Muscle of back (tissue), 3 donors: ENCODE measurements at regions not wholly inside any gene's neighbourhood (a gene's known extent, or its start where the extent isn't known, plus 50 kb on each side); places are given as distances from the start of the nearest gene placed in this dataset.

Experiments used
- DNase-seq, 3 donors: peaks; one replicate each; pipeline versions ENCODE4 v3.0.0 to v3.0.0-alpha.2; 2013

GRCh38 chr16:51592001-51592501 lies 441.0 kb upstream of the SALL1 start:
- peak in 1 of 3 donors; percentile 13 for DNase-seq

GRCh38 chr16:51591480-51591879 lies 440.4 kb upstream of the SALL1 start:
- DNase-seq: no peak

- DNase-seq: peak; percentile 47 to 81 (median 67)
Measured at GRCh38 chr16:51579652-51580360, 428.7 kb upstream of the SALL1 start.

GRCh38 chr16:51577621-51578303 lies 426.7 kb upstream of the SALL1 start:
- peak in 1 of 3 donors; percentile 19 for DNase-seq

GRCh38 chr16:51576498-51577195 lies 425.6 kb upstream of the SALL1 start:
- peak in 1 of 3 donors; percentile 29 for DNase-seq

- no peak for DNase-seq
Measured at GRCh38 chr16:51573191-51573590, 422.1 kb upstream of the SALL1 start.

GRCh38 chr16:51569203-51569931 lies 418.3 kb upstream of the SALL1 start:
- DNase-seq: peak in 1 of 3 donors; percentile 26

- peak in 2 of 3 donors; percentile 36 to 37 for DNase-seq
Measured at GRCh38 chr16:51567911-51568310, 416.8 kb upstream of the SALL1 start.

- DNase-seq: no peak
Measured at GRCh38 chr16:51565184-51565583, 414.1 kb upstream of the SALL1 start.

GRCh38 chr16:51562891-51563290 lies 411.8 kb upstream of the SALL1 start:
- no peak for DNase-seq

- no peak for DNase-seq
Measured at GRCh38 chr16:51559901-51560300, 408.8 kb upstream of the SALL1 start.

GRCh38 chr16:51557670-51558069 lies 406.6 kb upstream of the SALL1 start:
- no peak for DNase-seq

GRCh38 chr16:51556694-51557340 lies 405.7 kb upstream of the SALL1 start:
- peak; percentile 58 to 84 (median 81) for DNase-seq

- no peak for DNase-seq
Measured at GRCh38 chr16:51553910-51554309, 402.8 kb upstream of the SALL1 start.

GRCh38 chr16:51553314-51553713 lies 402.2 kb upstream of the SALL1 start:
- no peak for DNase-seq

- DNase-seq: no peak
Measured at GRCh38 chr16:51550800-51551347, 399.8 kb upstream of the SALL1 start.

GRCh38 chr16:51549836-51550235 lies 398.8 kb upstream of the SALL1 start:
- DNase-seq: no peak

- DNase-seq: no peak
Measured at GRCh38 chr16:51545951-51546350, 394.9 kb upstream of the SALL1 start.

- no peak for DNase-seq
Measured at GRCh38 chr16:51544851-51545467, 393.9 kb upstream of the SALL1 start.

GRCh38 chr16:51543971-51544370 lies 392.9 kb upstream of the SALL1 start:
- DNase-seq: no peak
